Thyroid gland (tissue), 4 donors: ENCODE measurements at regions not wholly inside any gene's neighbourhood (a gene's known extent, or its start where the extent isn't known, plus 50 kb on each side); places are given as distances from the start of the nearest gene placed in this dataset.

Experiments
- DNase-seq, 2 donors: peaks; one replicate each; pipeline ENCODE4 v3.0.0-alpha.2; 2019
- H3K27ac ChIP-seq, 3 donors: fragments of 200-600 bp; sonication (generic); 1 replicate in 2 of 3; 2 replicates in 1 of 3; pipeline ENCODE4 v1.5.1; 2016 to 2019; ENCODE audit warnings: mild to moderate bottlenecking in 1 of 3, moderate library complexity in 1 of 3
- H3K27me3 ChIP-seq: fragments of 200-600 bp; sonication (generic); one replicate; pipeline ENCODE4 v1.5.1; 2019
- H3K36me3 ChIP-seq, 2 donors: fragments of 200-600 bp; sonication (generic); one replicate each; pipeline ENCODE4 v1.5.1; 2016 to 2019
- H3K4me1 ChIP-seq, 2 donors: fragments of 200-600 bp; sonication (generic); one replicate each; pipeline ENCODE4 v1.5.1; 2017 to 2019
- H3K4me3 ChIP-seq, 3 donors: fragments of 200-600 bp; sonication (generic); replicated peaks in 1 of 3; 1 replicate in 2 of 3; 2 replicates in 1 of 3; pipeline ENCODE4 v1.5.1; 2016; ENCODE audit warnings: mild to moderate bottlenecking in 1 of 3
- H3K9me3 ChIP-seq: fragments of 200-600 bp; sonication (generic); one replicate; pipeline ENCODE4 v1.5.1; 2017
- CTCF ChIP-seq, 6 experiments: fragments of 200-600 bp in 3 of 6; fragments of 450-650 bp in 3 of 6; sonication (generic) in 3 of 6; IDR thresholded peaks; one replicate each; pipeline ENCODE4 v1.5.1; 2016 to 2019; ENCODE audit warnings: antibody characterized with exemption in 6 of 6, mild to moderate bottlenecking in 2 of 6, inconsistent platforms in 1 of 6, moderate library complexity in 1 of 6
- POLR2A ChIP-seq, 2 donors: fragments of 450-650 bp; IDR thresholded peaks; one replicate each; pipeline ENCODE4 v1.6.1; 2017; ENCODE audit warnings: antibody characterized with exemption in 2 of 2, mild to moderate bottlenecking in 2 of 2, moderate library complexity in 1 of 2
- WGBS, 2 donors: methylation state at CpG; one replicate each; pipeline ENCODE4 v1.1.5; 2017; 5-methylcytosine and 5-hydroxymethylcytosine counted together
- intact Hi-C: fragments of 100-400 bp; cut with DNase I; formaldehyde crosslinking; loops from one replicate; pipeline ENCODE4 v1.15.1; 2023

- TF ChIP-seq CTCF (IDR thresholded peaks at IDR 0.05) (no peak), POLR2A (IDR thresholded peaks at IDR 0.05) (no peak)
- WGBS, 2 donors, result 55 to 61% methylated on average over 7 of the region's 7 CpGs
- Histone ChIP-seq H3K4me3 (no peak overlapping the region), H3K27ac (no peak overlapping the region), H3K36me3 (no peaks in the 10 kb centered on the region), H3K27me3 (no peaks in the 10 kb centered on the region), H3K9me3 (no peaks in the 10 kb centered on the region), H3K4me1 (no peaks in the 10 kb centered on the region)
- DNase-seq, result no peak
- intact Hi-C loops, result no loop called here
These were observed 332.9 kb downstream of the RAB28 start for GRCh38 chr4:13151194-13151593.

- no peak for DNase-seq
- Histone ChIP-seq H3K27ac (no peak overlapping the region), H3K4me3 (no peak overlapping the region)
These were observed 340.7 kb downstream of the RAB28 start for GRCh38 chr4:13143222-13144070.

GRCh38 chr4:13142726-13143125, 341.4 kb downstream of the RAB28 start:
- H3K9me3 ChIP-seq, result no peaks in the 10 kb centered on the region
- TF ChIP-seq POLR2A (IDR thresholded peaks at IDR 0.05) (no peak), CTCF (IDR thresholded peaks at IDR 0.05) (no peak)
- H3K27ac ChIP-seq, result no peak overlapping the region
- DNase-seq, result no peak
- WGBS, 2 donors, result 88 to 92% methylated on average over 4 of the region's 4 CpGs
- H3K27me3 ChIP-seq, result no peaks in the 10 kb centered on the region
- H3K36me3 ChIP-seq, result no peaks in the 10 kb centered on the region
- intact Hi-C loops, result no loop called here
- H3K4me3 ChIP-seq, result no peak overlapping the region
- no peaks in the 10 kb centered on the region for H3K4me1 ChIP-seq

More at GRCh38 chr4:13143222-13144070, 340.7 kb downstream of the RAB28 start:
- WGBS, 2 donors, result 70 to 74% methylated on average over 19 of the region's 19 CpGs
- Histone ChIP-seq H3K4me1 (no peaks in the 10 kb centered on the region), H3K36me3 (no peaks in the 10 kb centered on the region), H3K27me3 (no peaks in the 10 kb centered on the region), H3K9me3 (no peaks in the 10 kb centered on the region)
- TF ChIP-seq CTCF (IDR thresholded peaks at IDR 0.05) (no peak), POLR2A (IDR thresholded peaks at IDR 0.05) (no peak)
- intact Hi-C loops, result no loop called here

GRCh38 chr4:13142191-13142590, 341.9 kb downstream of the RAB28 start:
- Histone ChIP-seq H3K27ac (no peak overlapping the region), H3K27me3 (no peaks in the 10 kb centered on the region), H3K4me1 (no peaks in the 10 kb centered on the region), H3K9me3 (no peaks in the 10 kb centered on the region), H3K4me3 (no peak overlapping the region), H3K36me3 (no peaks in the 10 kb centered on the region)
- no peak for DNase-seq
- TF ChIP-seq CTCF (IDR thresholded peaks at IDR 0.05) (no peak), POLR2A (IDR thresholded peaks at IDR 0.05) (no peak)
- WGBS, 2 donors, result 95 to 100% methylated on average over 1 of the region's 1 CpG
- intact Hi-C loops, result no loop called here

- TF ChIP-seq POLR2A (IDR thresholded peaks at IDR 0.05) (no peak), CTCF (IDR thresholded peaks at IDR 0.05) (no peak)
These were observed 346.8 kb downstream of the RAB28 start for GRCh38 chr4:13137390-13137789.

More at GRCh38 chr4:13137390-13137789, 346.8 kb downstream of the RAB28 start:
- no peaks in the 10 kb centered on the region for H3K36me3 ChIP-seq
- H3K27me3 ChIP-seq, result no peaks in the 10 kb centered on the region
- H3K4me1 ChIP-seq, result no peaks in the 10 kb centered on the region
- intact Hi-C loops, result no loop called here
- no peak overlapping the region for H3K4me3 ChIP-seq
- no peak overlapping the region for H3K27ac ChIP-seq
- no peaks in the 10 kb centered on the region for H3K9me3 ChIP-seq
- 74 to 80% methylated on average over 2 of the region's 2 CpGs for WGBS, 2 donors
- no peak for DNase-seq
